Lung (tissue), 11 donors: ENCODE measurements at regions not wholly inside any gene's neighbourhood (a gene's known extent, or its start where the extent isn't known, plus 50 kb on each side); places are given as distances from the start of the nearest gene placed in this dataset.
A peak's percentile ranks its signal among the peaks of the same experiment; 100 is the strongest.

Experiments used
- ATAC-seq: fragments of 200-7000 bp; cut with Tn5 transposase; one replicate; pipeline ENCODE4 v1.9.1; 2020; ENCODE audit warnings: moderate number of reproducible peaks; ENCODE audit not compliant: insufficient read depth, low FRiP score
- DNase-seq, 3 donors: peaks; one replicate each; pipeline ENCODE4 v3.0.0-alpha.2; 2013 to 2017
- H3K27ac ChIP-seq, 2 donors: one replicate each; pipeline ENCODE4 v1.5.1; 2013; ENCODE audit warnings: mild to moderate bottlenecking in 2 of 2, moderate library complexity in 2 of 2, control low read depth in 1 of 2, inconsistent platforms in 1 of 2, low read depth in 1 of 2, low read length in 1 of 2
- H3K27me3 ChIP-seq, 3 donors: one replicate each; pipeline ENCODE4 v1.5.1; 2013; ENCODE audit warnings: low read length in 2 of 3; ENCODE audit not compliant: control insufficient read depth in 3 of 3, insufficient read depth in 3 of 3
- H3K36me3 ChIP-seq, 4 donors: one replicate each; pipeline ENCODE4 v1.5.1; 2013; ENCODE audit warnings: low read length in 4 of 4, mild to moderate bottlenecking in 1 of 4, moderate library complexity in 1 of 4; ENCODE audit not compliant: control insufficient read depth in 4 of 4, insufficient read depth in 4 of 4
- H3K4me1 ChIP-seq, 5 donors: one replicate each; pipeline ENCODE4 v1.5.1; 2013; ENCODE audit warnings: low read length in 5 of 5, mild to moderate bottlenecking in 2 of 5, moderate library complexity in 1 of 5; ENCODE audit not compliant: control insufficient read depth in 5 of 5, insufficient read depth in 5 of 5
- H3K4me3 ChIP-seq: one replicate; pipeline ENCODE4 v1.5.1; 2013; ENCODE audit warnings: mild to moderate bottlenecking, control low read depth, moderate library complexity
- H3K9ac ChIP-seq, 2 donors: one replicate each; pipeline ENCODE4 v1.5.1; 2013; ENCODE audit warnings: low read length in 2 of 2, control low read depth in 1 of 2; ENCODE audit not compliant: insufficient read depth in 1 of 2
- H3K9me3 ChIP-seq, 4 donors: one replicate each; pipeline ENCODE4 v1.5.1; 2013; ENCODE audit warnings: low read length in 3 of 4, mild to moderate bottlenecking in 1 of 4, moderate library complexity in 1 of 4; ENCODE audit not compliant: control insufficient read depth in 4 of 4, insufficient read depth in 3 of 4
- CTCF ChIP-seq: IDR thresholded peaks from 2 replicates; pipeline ENCODE4 v1.5.1; 2012; ENCODE audit warnings: mild to moderate bottlenecking; ENCODE audit errors: control extremely low read depth, extremely low read depth
- WGBS, 2 donors: extraction: QIAGEN DNeasy Blood & Tissue Kit; methylation state at CpG; one replicate each; pipeline ENCODE4 v1.1.7; 2013; 5-methylcytosine and 5-hydroxymethylcytosine counted together
- donor health status: control.
- donor health status: control.
- donor health status: Bipolar disorder and iron deficiency.
- donor health status: healthy.
- donor health status: DM: yes; HTN: yes; CAD: no.

- H3K27ac ChIP-seq, result no peak overlapping the region
- WGBS, 2 donors, result 75 to 83% methylated on average over 5 of the region's 5 CpGs
- no peak for ATAC-seq
- no peaks in the 10 kb centered on the region for H3K36me3 ChIP-seq
- peaks cover 3 to 57% (median 4%) of the 10 kb centered on the region in 5 donors for H3K4me1 ChIP-seq
- TF ChIP-seq CTCF, result no peak
- no peak overlapping the region for H3K9ac ChIP-seq
- no peaks in the 10 kb centered on the region for H3K9me3 ChIP-seq
- no peak for DNase-seq
- H3K27me3 ChIP-seq, result no peaks in the 10 kb centered on the region
- H3K4me3 ChIP-seq, result no peak overlapping the region
Observed at GRCh38 chr5:74293182-74293581, 347.3 kb downstream of the ENC1 start.

GRCh38 chr5:74290634-74291241, 349.8 kb downstream of the ENC1 start:
- Histone ChIP-seq H3K9ac (no peak overlapping the region), H3K9me3 (no peaks in the 10 kb centered on the region), H3K36me3 (no peaks in the 10 kb centered on the region), H3K27ac (no peak overlapping the region), H3K27me3 (no peaks in the 10 kb centered on the region), H3K4me3 (no peak overlapping the region), H3K4me1 (peaks cover 0 to 46% (median 1%) of the 10 kb centered on the region in 5 donors)
- WGBS, 2 donors, result 63 to 73% methylated on average over 1 of the region's 1 CpG
- ATAC-seq (no peak), DNase-seq (no peak)
- TF ChIP-seq CTCF, result no peak

GRCh38 chr5:74289691-74290090, 350.8 kb downstream of the ENC1 start:
- Histone ChIP-seq H3K36me3 (no peaks in the 10 kb centered on the region), H3K27me3 (no peaks in the 10 kb centered on the region), H3K27ac (no peak overlapping the region), H3K9ac (no peak overlapping the region), H3K4me3 (no peak overlapping the region), H3K9me3 (no peaks in the 10 kb centered on the region), H3K4me1 (peaks cover 0 to 41% (median 1%) of the 10 kb centered on the region in 5 donors)
- ATAC-seq (no peak), DNase-seq (no peak)
- TF ChIP-seq CTCF, result no peak
- WGBS, 2 donors, result 47 to 53% methylated on average over 1 of the region's 1 CpG

- Histone ChIP-seq H3K9ac (no peak overlapping the region), H3K4me1 (peaks cover 0 to 39% (median 1%) of the 10 kb centered on the region in 5 donors), H3K27me3 (no peaks in the 10 kb centered on the region), H3K27ac (peak overlapping the region; percentile 35 to 56), H3K9me3 (no peaks in the 10 kb centered on the region), H3K4me3 (no peak overlapping the region), H3K36me3 (no peaks in the 10 kb centered on the region)
- 83 to 87% methylated on average over 4 of the region's 4 CpGs for WGBS, 2 donors
- no peak for TF ChIP-seq CTCF
- ATAC-seq, result no peak
- no peak for DNase-seq
Observed at GRCh38 chr5:74289238-74289637, 351.3 kb downstream of the ENC1 start.
